ENCODE measurements at regions not wholly inside any gene's neighbourhood (a gene's known extent, or its start where the extent isn't known, plus 50 kb on each side); places are given as distances from the start of the nearest gene placed in this dataset.

- no peak overlapping the region for H3K4me3 ChIP-seq (ENCODE audit: low read depth, low read length)
- no peak for DNase-seq (ENCODE audit: low read depth)
Measured at GRCh38 chr3:59464187-59464586, 414.4 kb upstream of the CFAP20DC start.

GRCh38 chr3:59463253-59463652, 413.4 kb upstream of the CFAP20DC start:
- DNase-seq (ENCODE audit: low read depth), result no peak
- H3K4me3 ChIP-seq (ENCODE audit: low read depth, low read length), result no peak overlapping the region

GRCh38 chr3:59460068-59460467, 410.2 kb upstream of the CFAP20DC start:
- H3K4me3 ChIP-seq (ENCODE audit: low read depth, low read length), result no peak overlapping the region
- DNase-seq (ENCODE audit: low read depth), result no peak

GRCh38 chr3:59456852-59457485, 407.1 kb upstream of the CFAP20DC start:
- H3K4me3 ChIP-seq (ENCODE audit: low read depth, low read length), result no peak overlapping the region
- DNase-seq (ENCODE audit: low read depth), result no peak

- DNase-seq (ENCODE audit: low read depth), result no peak
- H3K4me3 ChIP-seq (ENCODE audit: low read depth, low read length), result no peak overlapping the region
Measured at GRCh38 chr3:59451800-59452746, 402.2 kb upstream of the CFAP20DC start.

- DNase-seq (ENCODE audit: low read depth), result no peak
- no peak overlapping the region for H3K4me3 ChIP-seq (ENCODE audit: low read depth, low read length)
Measured at GRCh38 chr3:59450946-59451763, 401.3 kb upstream of the CFAP20DC start.

- H3K4me3 ChIP-seq (ENCODE audit: low read depth, low read length), result no peak overlapping the region
- no peak for DNase-seq (ENCODE audit: low read depth)
Measured at GRCh38 chr3:59450437-59450836, 400.6 kb upstream of the CFAP20DC start.

- no peak overlapping the region for H3K4me3 ChIP-seq (ENCODE audit: low read depth, low read length)
- no peak for DNase-seq (ENCODE audit: low read depth)
Measured at GRCh38 chr3:59446775-59447465, 397.1 kb upstream of the CFAP20DC start.

- no peak overlapping the region for H3K4me3 ChIP-seq (ENCODE audit: low read depth, low read length)
- DNase-seq (ENCODE audit: low read depth), result no peak
Measured at GRCh38 chr3:59444676-59445075, 394.9 kb upstream of the CFAP20DC start.

- no peak for DNase-seq (ENCODE audit: low read depth)
Measured at GRCh38 chr3:59444294-59444671, 394.5 kb upstream of the CFAP20DC start.

GRCh38 chr3:59443618-59444293, 393.9 kb upstream of the CFAP20DC start:
- DNase-seq (ENCODE audit: low read depth), result no peak

More at GRCh38 chr3:59444294-59444671, 394.5 kb upstream of the CFAP20DC start:
- H3K4me3 ChIP-seq (ENCODE audit: low read depth, low read length), result no peak overlapping the region

GRCh38 chr3:59442046-59442445, 392.2 kb upstream of the CFAP20DC start:
- no peak overlapping the region for H3K4me3 ChIP-seq (ENCODE audit: low read depth, low read length)
- DNase-seq (ENCODE audit: low read depth), result no peak

More at GRCh38 chr3:59443618-59444293, 393.9 kb upstream of the CFAP20DC start:
- no peak overlapping the region for H3K4me3 ChIP-seq (ENCODE audit: low read depth, low read length)

- H3K4me3 ChIP-seq (ENCODE audit: low read depth, low read length), result no peak overlapping the region
Measured at GRCh38 chr3:59440285-59441028, 390.6 kb upstream of the CFAP20DC start.

GRCh38 chr3:59438492-59438891, 388.7 kb upstream of the CFAP20DC start:
- no peak for DNase-seq (ENCODE audit: low read depth)
- H3K4me3 ChIP-seq (ENCODE audit: low read depth, low read length), result no peak overlapping the region

More at GRCh38 chr3:59440285-59441028, 390.6 kb upstream of the CFAP20DC start:
- DNase-seq (ENCODE audit: low read depth), result no peak

- H3K4me3 ChIP-seq (ENCODE audit: low read depth, low read length), result no peak overlapping the region
- no peak for DNase-seq (ENCODE audit: low read depth)
Measured at GRCh38 chr3:59436164-59436958, 386.5 kb upstream of the CFAP20DC start.

GRCh38 chr3:59433546-59433945, 383.7 kb upstream of the CFAP20DC start:
- H3K4me3 ChIP-seq (ENCODE audit: low read depth, low read length), result no peak overlapping the region

GRCh38 chr3:59432665-59433064, 382.8 kb upstream of the CFAP20DC start:
- H3K4me3 ChIP-seq (ENCODE audit: low read depth, low read length), result no peak overlapping the region
- DNase-seq (ENCODE audit: low read depth), result no peak

More at GRCh38 chr3:59433546-59433945, 383.7 kb upstream of the CFAP20DC start:
- DNase-seq (ENCODE audit: low read depth), result no peak

Measured in skeletal muscle cell (primary cell).